ENCODE measurements at regions not wholly inside any gene's neighbourhood (a gene's known extent, or its start where the extent isn't known, plus 50 kb on each side); places are given as distances from the start of the nearest gene placed in this dataset.
"Not testable (repeated sequence)": the region's sequence is repeated elsewhere in the genome, so short reads cannot be mapped to it uniquely, and the experiment has no call there.

- intact Hi-C loops (cut with DNase I) = no loop called here
- DNase-seq = peak in 2 of 10 donors; percentile 5 to 31
These were observed 134.4 kb upstream of the UNC5B start for GRCh38 chr10:71077796-71078453.

- intact Hi-C loops (cut with DNase I) = no loop called here
- DNase-seq = peak in 2 of 10 donors; percentile 10 to 40
These were observed 133.8 kb upstream of the UNC5B start for GRCh38 chr10:71078454-71079145.

- intact Hi-C loops (cut with DNase I) = no loop called here
- peak in 2 of 10 donors; percentile 2 to 40 for DNase-seq
These were observed 132.5 kb upstream of the UNC5B start for GRCh38 chr10:71079761-71080380.

- peak in 1 of 10 donors; percentile 55 for DNase-seq
- intact Hi-C loops (cut with DNase I) = no loop called here
These were observed 131.8 kb upstream of the UNC5B start for GRCh38 chr10:71080381-71081228.

- no peak for DNase-seq
- intact Hi-C loops (cut with DNase I) = no loop called here
These were observed 131.2 kb upstream of the UNC5B start for GRCh38 chr10:71081229-71081560.

- DNase-seq = peak in 1 of 10 donors; percentile 34
- intact Hi-C loops (cut with DNase I) = no loop called here
These were observed 130.5 kb upstream of the UNC5B start for GRCh38 chr10:71081912-71082311.

- intact Hi-C loops (cut with DNase I) = no loop called here
- DNase-seq = no peak
These were observed 129.2 kb upstream of the UNC5B start for GRCh38 chr10:71082960-71083715.

GRCh38 chr10:71083716-71083975 is 128.7 kb upstream of the UNC5B start:
- intact Hi-C loops (cut with DNase I) = no loop called here
- peak in 1 of 10 donors; percentile 73 for DNase-seq

GRCh38 chr10:71084061-71084817 is 128.1 kb upstream of the UNC5B start:
- intact Hi-C loops (cut with DNase I) = no loop called here
- DNase-seq = peak in 2 of 10 donors; percentile 4 to 48

- DNase-seq = no peak
- intact Hi-C loops (cut with DNase I) = no loop called here
These were observed 127.6 kb upstream of the UNC5B start for GRCh38 chr10:71084818-71085126.

GRCh38 chr10:71085689-71086438 is 126.5 kb upstream of the UNC5B start:
- DNase-seq = peak in 1 of 10 donors; percentile 66
- intact Hi-C loops (cut with DNase I) = no loop called here

- intact Hi-C loops (cut with DNase I) = no loop called here
- DNase-seq = peak in 1 of 10 donors; percentile 62
These were observed 125.8 kb upstream of the UNC5B start for GRCh38 chr10:71086439-71087080.

GRCh38 chr10:71087622-71088021 is 124.7 kb upstream of the UNC5B start:
- intact Hi-C loops (cut with DNase I) = no loop called here
- no peak for DNase-seq

- no peak for DNase-seq
- intact Hi-C loops (cut with DNase I) = no loop called here
These were observed 124.3 kb upstream of the UNC5B start for GRCh38 chr10:71088054-71088453.

- intact Hi-C loops (cut with DNase I); DNase-seq: not testable (repeated sequence)
These were observed 123.8 kb upstream of the UNC5B start for GRCh38 chr10:71088578-71088977.

GRCh38 chr10:71089162-71089561 is 123.2 kb upstream of the UNC5B start:
- intact Hi-C loops (cut with DNase I) = no loop called here
- no peak for DNase-seq

- no peak for DNase-seq
- intact Hi-C loops (cut with DNase I) = no loop called here
These were observed 122.0 kb upstream of the UNC5B start for GRCh38 chr10:71090330-71090729.

GRCh38 chr10:71090801-71091200 is 121.6 kb upstream of the UNC5B start:
- intact Hi-C loops (cut with DNase I) = no loop called here
- no peak for DNase-seq
